ENCODE measurements at regions not wholly inside any gene's neighbourhood (a gene's known extent, or its start where the extent isn't known, plus 50 kb on each side); places are given as distances from the start of the nearest gene placed in this dataset.
"Not testable (repeated sequence)": the region's sequence is repeated elsewhere in the genome, so short reads cannot be mapped to it uniquely, and the experiment has no call there.

DNA sequence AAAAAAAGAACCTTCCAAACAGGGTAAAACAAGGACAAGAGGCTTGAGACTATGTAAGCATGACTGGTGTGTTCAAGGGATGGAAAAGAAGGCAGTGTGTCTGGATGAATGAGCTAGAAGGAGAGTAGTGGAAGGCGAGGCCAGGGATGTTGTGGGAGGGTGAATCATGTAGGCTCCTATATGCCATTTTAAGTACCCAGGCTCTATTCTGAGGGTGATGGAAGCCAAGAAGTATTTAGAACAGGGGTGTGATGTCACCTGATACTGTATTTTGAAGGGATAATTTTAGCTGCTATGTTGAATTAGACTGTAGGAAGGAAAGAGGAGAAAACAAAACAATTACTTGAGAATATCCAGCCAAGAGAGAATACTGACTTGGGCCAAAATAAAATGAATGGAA, 524.7 kb upstream of the CRIM1 start:
- no peak for DNase-seq (ENCODE audit: low read depth in 2 of 3, low spot score in 2 of 3)

- DNase-seq (ENCODE audit: low read depth in 2 of 3, low spot score in 2 of 3) = no peak
These were observed 528.5 kb upstream of the CRIM1 start for GRCh38 chr2:35827086-35827485.

- no peak for DNase-seq (ENCODE audit: low read depth in 2 of 3, low spot score in 2 of 3)
These were observed 532.9 kb upstream of the CRIM1 start for GRCh38 chr2:35822716-35823115.

GRCh38 chr2:35821675-35822074, 533.9 kb upstream of the CRIM1 start:
- DNase-seq (ENCODE audit: low read depth in 2 of 3, low spot score in 2 of 3) = no peak

DNA sequence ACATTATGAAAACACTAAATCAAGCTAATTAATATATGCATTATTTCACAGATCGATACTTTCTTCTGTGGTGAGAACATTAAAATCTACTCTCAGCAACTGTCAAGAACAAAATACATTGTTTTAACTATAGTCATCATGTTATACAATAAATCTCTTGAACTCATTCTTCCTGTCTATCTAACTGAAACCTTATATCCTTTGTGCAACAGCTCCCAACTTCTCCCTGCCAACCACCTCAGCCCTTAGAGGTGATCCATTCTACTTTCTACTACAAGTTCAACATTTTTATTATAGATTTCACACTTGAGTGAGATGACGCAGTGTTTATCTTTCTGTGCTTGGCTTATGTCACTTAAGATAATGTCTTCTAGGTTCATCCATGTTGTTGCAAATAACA, 535.2 kb upstream of the CRIM1 start:
- DNase-seq (ENCODE audit: low read depth in 2 of 3, low spot score in 2 of 3) = no peak

DNA sequence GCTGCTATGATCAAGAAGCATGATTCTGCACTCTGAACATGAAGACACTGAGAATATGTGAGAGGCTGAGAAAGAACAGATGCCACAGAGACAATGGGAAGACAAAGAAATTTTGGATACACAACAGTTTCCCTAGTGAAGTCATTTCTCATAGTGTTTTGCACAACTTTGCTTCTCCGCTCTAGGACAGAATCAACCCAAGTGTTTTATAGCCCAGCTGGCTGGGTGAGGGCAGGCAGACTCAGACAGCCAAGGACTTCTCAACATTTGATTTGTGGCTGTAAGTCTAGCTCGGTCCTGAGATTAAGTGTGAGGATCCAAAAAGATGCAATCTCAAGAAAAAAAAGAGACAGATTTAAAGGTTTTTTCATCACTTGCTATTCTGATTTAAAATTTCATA, 536.5 kb upstream of the CRIM1 start:
- no peak for DNase-seq (ENCODE audit: low read depth in 2 of 3, low spot score in 2 of 3)

GRCh38 chr2:35818359-35818758, 537.2 kb upstream of the CRIM1 start:
- DNase-seq (ENCODE audit: low read depth in 2 of 3, low spot score in 2 of 3) = not testable (repeated sequence)

DNA sequence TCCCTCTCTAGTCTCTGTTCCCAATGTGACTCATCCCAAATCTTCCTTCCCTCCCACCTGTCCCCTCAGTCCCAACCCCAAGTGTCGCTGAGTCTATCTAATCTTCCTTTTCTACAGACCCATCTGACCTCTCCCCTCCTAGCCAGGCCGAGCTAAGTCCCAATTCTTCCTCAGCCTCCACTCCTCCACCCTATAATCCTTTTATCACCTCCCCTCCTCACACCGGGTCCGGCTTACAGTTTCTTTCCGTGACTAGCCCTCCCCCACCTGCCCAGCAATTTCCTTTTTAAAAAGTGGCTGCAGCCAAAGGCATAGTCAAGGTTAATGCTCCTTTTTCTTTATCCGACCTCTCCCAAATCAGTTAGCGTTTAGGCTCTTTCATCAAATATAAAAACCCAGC, 541.0 kb upstream of the CRIM1 start:
- not testable (repeated sequence) for DNase-seq (ENCODE audit: low read depth in 2 of 3, low spot score in 2 of 3)

DNA sequence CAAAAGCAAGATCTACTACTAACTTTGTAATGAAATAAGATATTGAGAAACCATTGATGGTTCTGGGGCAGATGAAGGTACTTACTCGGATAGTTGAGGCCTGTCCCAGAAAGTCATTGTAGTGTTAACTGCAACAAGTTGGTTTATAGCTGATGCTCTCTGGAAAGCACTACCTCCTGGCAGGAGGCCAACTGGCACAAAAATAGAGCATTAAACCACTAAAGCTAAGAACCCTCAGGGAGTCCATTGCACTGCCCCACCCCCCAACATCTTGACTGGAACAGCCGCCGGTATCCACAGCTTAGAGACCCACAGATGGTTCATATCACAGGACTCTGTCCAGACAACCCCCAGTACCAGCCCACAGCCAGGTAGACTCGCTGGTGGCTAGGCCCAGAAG, 552.5 kb upstream of the CRIM1 start:
- no peak for DNase-seq (ENCODE audit: low read depth in 2 of 3, low spot score in 2 of 3)

GRCh38 chr2:35794796-35795450, 560.7 kb upstream of the CRIM1 start:
- no peak for DNase-seq (ENCODE audit: low read depth in 2 of 3, low spot score in 2 of 3)

GRCh38 chr2:35790292-35790691, 565.3 kb upstream of the CRIM1 start:
- no peak for DNase-seq (ENCODE audit: low read depth in 2 of 3, low spot score in 2 of 3)

- DNase-seq (ENCODE audit: low read depth in 2 of 3, low spot score in 2 of 3) = no peak
These were observed 567.0 kb upstream of the CRIM1 start for GRCh38 chr2:35788543-35788942.

GRCh38 chr2:35787302-35788031, 568.1 kb upstream of the CRIM1 start:
- no peak for DNase-seq (ENCODE audit: low read depth in 2 of 3, low spot score in 2 of 3)

DNA sequence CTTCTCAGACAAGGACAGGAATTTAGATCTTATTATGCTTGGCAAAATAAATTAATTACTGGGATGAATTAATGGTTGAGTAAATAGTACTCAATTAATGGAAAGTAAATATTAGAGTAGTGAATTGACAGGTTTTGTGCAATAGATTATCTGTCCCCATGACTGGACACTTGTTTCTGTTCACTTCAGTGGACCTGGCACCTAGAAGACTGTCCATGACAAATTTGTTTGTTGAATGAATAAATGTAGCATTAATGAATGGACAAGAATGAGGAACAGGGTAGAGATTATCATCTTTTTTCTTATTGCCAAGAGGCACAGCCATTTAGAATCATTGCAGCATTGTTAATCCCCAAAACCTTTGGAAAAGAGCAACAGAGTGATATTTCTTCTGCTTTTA, 570.0 kb upstream of the CRIM1 start:
- DNase-seq (ENCODE audit: low read depth in 2 of 3, low spot score in 2 of 3) = no peak

GRCh38 chr2:35784777-35785176, 570.8 kb upstream of the CRIM1 start:
- no peak for DNase-seq (ENCODE audit: low read depth in 2 of 3, low spot score in 2 of 3)

DNA sequence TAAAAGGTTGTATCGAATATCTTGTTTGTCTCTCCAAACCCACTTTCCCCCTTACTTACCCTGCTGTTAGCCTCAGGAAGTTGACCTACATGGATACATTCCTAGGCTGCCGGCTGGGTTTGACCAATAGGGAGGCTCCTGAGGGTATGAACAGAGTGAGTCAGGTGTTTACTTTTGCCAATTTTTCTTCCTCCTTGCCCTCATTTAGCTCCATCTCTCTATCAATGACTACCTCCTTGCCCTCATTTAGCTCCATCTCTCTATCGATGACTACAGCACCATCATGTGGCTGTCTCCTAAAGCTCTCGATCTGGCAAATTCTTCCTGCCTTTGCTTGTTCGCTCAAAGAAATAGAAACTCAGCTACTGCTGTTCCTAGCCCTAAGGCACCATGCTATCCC, 571.9 kb upstream of the CRIM1 start:
- no peak for DNase-seq (ENCODE audit: low read depth in 2 of 3, low spot score in 2 of 3)

GRCh38 chr2:35741556-35741955, 614.0 kb upstream of the CRIM1 start:
- DNase-seq (ENCODE audit: low read depth in 2 of 3, low spot score in 2 of 3) = no peak

GRCh38 chr2:35731674-35732073, 623.9 kb upstream of the CRIM1 start:
- DNase-seq (ENCODE audit: low read depth in 2 of 3, low spot score in 2 of 3) = no peak

DNA sequence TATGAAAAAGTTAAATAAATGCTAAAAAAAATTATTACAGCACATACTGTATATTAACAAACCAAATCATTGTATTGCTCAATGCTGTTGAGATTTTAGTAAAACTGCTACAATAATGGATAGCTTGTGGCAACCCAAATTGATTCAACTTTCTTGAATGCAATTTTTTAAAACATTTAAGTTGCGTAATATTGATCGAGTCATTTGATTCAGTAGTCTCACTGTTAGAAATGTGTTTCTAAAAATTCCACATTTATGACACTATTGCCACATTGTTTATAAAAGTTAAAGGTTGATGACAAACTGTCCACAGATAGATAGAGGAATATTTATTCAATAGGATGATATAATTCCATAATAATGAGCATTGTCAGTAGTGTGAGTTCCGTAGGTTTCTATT, 640.7 kb upstream of the CRIM1 start:
- DNase-seq (ENCODE audit: low read depth in 2 of 3, low spot score in 2 of 3) = no peak

DNA sequence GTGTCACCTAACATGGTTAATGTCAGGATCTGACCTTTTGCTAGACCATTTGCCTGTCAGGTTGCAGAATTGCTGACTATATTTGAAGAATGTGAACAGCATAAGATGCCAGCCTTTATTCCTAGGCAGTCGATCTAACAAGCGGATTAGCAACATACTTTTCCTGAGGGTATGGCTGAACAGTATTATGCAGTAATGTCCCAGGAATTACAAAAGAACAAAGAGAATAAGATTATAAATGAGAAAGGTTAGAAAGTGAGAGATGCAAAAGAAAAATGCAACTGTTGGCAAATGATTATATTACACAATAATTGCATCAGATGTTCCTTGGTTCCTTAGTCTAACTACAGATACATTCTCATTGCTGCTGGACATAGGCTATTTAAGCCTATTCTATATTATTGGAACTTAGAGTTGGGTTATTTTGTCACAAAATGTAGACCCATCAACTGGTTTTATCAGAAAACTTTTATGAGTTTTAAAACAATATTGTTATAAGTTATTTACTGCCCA, 647.1 kb upstream of the CRIM1 start:
- DNase-seq (ENCODE audit: low read depth in 2 of 3, low spot score in 2 of 3) = no peak

- DNase-seq (ENCODE audit: low read depth in 2 of 3, low spot score in 2 of 3) = no peak
These were observed 667.3 kb upstream of the CRIM1 start for GRCh38 chr2:35688309-35688708.

DNA sequence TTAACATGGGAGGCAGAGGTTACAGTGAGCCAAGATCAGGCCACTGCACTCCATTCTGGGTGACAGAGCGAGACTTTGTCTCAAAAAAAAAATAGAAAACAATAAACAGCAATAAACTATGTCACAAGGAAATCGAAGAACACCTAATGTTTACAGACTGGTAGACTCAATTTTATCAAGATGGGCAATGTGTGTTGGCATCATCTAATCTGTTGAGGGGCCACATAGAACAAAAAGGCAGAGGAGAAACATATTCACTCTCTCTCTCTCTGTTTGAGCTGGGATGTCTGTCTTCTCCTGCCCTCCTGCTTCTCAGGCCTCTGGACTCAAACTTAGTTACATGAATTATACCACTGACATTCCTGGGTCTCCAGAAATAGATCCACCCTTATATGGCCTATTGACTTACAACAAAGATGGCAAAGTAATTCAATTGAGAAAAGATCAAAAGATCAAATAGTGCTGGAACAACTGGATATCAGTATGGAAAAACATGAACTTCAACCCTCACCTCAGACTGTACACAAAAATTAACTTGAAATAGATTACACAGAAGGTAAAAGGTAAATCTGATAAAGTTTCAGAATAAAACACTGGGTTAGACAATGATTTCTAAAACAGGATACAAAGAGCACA, 703.8 kb upstream of the CRIM1 start:
- no peak for DNase-seq (ENCODE audit: low read depth in 2 of 3, low spot score in 2 of 3)
